GM06990 (cell line): ENCODE measurements at regions not wholly inside any gene's neighbourhood (a gene's known extent, or its start where the extent isn't known, plus 50 kb on each side); places are given as distances from the start of the nearest gene placed in this dataset.

Experiments used
- DNase-seq: peaks from one replicate; pipeline ENCODE4 v3.0.0-alpha.2; 2011; ENCODE audit not compliant: insufficient read length; ENCODE audit errors: extremely low read depth
- H3K27me3 ChIP-seq: replicated peaks from 2 replicates; pipeline ENCODE4 v1.6.0; 2011; ENCODE audit warnings: low read length; ENCODE audit not compliant: control insufficient read depth, insufficient read depth
- H3K36me3 ChIP-seq: 2 replicates; pipeline ENCODE4 v1.5.1; 2011; ENCODE audit warnings: low read length; ENCODE audit not compliant: control insufficient read depth, insufficient read depth
- H3K4me3 ChIP-seq: replicated peaks from 2 replicates; pipeline ENCODE4 v1.5.1; 2011; ENCODE audit warnings: low read depth, mild to moderate bottlenecking, control low read depth, low read length
- CTCF ChIP-seq: IDR thresholded peaks from 2 replicates; pipeline ENCODE4 v1.5.1; 2011; ENCODE audit warnings: low read length, control low read depth, mild to moderate bottlenecking, inconsistent platforms; ENCODE audit not compliant: insufficient read depth, poor library complexity, severe bottlenecking

DNA sequence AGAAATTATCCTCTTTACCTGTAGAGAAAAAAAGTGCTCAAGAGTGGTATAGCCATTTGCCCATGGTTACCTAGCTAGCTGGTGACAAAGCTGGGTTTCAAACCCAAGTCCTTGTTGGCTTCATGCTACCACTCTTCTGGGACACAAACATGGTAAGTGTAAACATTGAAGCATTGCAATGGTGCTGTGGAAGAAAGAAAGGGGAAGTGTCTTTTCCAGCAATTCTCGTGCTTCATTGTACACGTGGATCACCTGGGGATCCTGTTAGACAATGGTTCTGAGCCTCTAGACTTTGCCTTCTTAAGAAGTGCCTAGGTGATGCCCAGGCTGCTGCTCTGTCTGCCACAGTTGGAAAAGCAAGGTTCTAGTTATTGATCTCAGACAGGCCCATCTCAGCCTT lies 134.8 kb upstream of the CTNNB1 start:
- no peak for DNase-seq
- Histone ChIP-seq H3K27me3 (no peaks in the 10 kb centered on the region), H3K36me3 (no peaks in the 10 kb centered on the region), H3K4me3 (no peak overlapping the region)
- TF ChIP-seq CTCF: no peak

GRCh38 chr3:41065340-41065739 lies 134.0 kb upstream of the CTNNB1 start:
- H3K4me3 ChIP-seq: no peak overlapping the region
- H3K36me3 ChIP-seq: no peaks in the 10 kb centered on the region
- no peaks in the 10 kb centered on the region for H3K27me3 ChIP-seq
- no peak for TF ChIP-seq CTCF
- no peak for DNase-seq

GRCh38 chr3:41073190-41073589 lies 126.1 kb upstream of the CTNNB1 start:
- H3K36me3 ChIP-seq: no peaks in the 10 kb centered on the region
- no peaks in the 10 kb centered on the region; the same call in 1 of the 2 replicates for H3K27me3 ChIP-seq
- no peak for DNase-seq
- TF ChIP-seq CTCF: no peak
- H3K4me3 ChIP-seq: no peak overlapping the region

DNA sequence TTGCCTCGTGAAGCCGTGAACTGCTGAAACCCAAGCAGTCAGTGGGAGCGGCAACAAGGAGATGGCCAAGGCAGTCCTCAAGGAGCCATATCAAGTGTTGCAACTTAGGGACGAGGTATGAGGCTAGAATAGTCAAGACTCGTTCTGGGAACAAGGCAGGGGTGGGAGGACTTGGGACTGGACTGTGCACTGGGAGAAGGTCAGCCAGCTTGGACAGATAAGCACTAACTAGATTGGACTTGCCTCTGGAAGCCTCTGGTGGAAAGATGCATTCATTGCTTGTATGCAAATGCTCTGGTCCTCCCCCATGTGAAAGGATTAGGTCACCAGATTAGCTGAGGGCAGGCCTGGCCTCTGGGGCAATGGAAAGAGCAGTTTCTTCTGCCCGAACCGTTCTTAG lies 123.3 kb upstream of the CTNNB1 start:
- no peak for DNase-seq
- Histone ChIP-seq H3K4me3 (no peak overlapping the region), H3K27me3 (no peaks in the 10 kb centered on the region; the same call in none of the 2 replicates), H3K36me3 (no peaks in the 10 kb centered on the region)
- no peak for TF ChIP-seq CTCF

DNA sequence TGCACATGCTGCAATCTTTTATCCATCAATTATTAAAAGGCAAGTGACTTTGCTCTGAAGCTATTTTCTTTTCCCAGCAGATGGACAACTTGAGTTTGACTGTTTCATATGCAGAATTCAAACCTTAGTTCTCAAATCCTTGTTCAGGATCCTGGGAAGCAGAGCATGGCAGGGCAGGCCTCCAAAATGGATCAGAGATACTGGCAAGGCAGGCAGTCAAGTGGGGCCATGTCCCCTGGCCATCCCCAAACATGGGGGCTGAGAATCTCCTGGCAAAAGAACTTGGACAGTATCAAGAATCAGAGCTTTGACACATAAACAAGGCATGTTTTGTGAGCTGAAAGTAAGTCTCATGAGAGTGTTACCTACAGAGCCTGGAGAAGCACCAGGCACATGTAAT lies 122.9 kb upstream of the CTNNB1 start:
- Histone ChIP-seq H3K4me3 (no peak overlapping the region), H3K36me3 (no peaks in the 10 kb centered on the region), H3K27me3 (no peaks in the 10 kb centered on the region; the same call in none of the 2 replicates)
- TF ChIP-seq CTCF: no peak
- no peak for DNase-seq

DNA sequence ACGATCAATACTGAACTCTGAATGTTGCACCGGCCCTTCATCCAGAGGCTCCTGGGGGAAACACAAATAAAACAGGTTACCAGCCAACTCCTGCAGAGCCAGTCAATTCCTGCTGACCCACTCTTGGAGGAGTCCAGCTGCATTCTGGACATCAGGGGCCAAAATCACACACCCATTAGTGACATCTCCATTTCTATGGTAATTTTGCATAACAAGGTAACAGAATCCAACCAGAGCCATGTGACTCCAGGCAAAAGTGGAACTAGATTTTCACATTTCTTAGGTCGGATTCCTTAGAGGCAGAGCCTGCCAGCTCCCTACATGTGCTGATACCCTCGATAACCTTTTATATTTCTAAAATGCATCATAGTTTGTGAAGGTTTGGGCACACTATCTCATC lies 119.2 kb upstream of the CTNNB1 start:
- Histone ChIP-seq H3K36me3 (no peaks in the 10 kb centered on the region), H3K27me3 (no peaks in the 10 kb centered on the region; the same call in none of the 2 replicates), H3K4me3 (no peak overlapping the region)
- TF ChIP-seq CTCF: no peak
- DNase-seq: no peak
